ENCODE measurements at regions not wholly inside any gene's neighbourhood (a gene's known extent, or its start where the extent isn't known, plus 50 kb on each side); places are given as distances from the start of the nearest gene placed in this dataset.
"Not testable (repeated sequence)": the region's sequence is repeated elsewhere in the genome, so short reads cannot be mapped to it uniquely, and the experiment has no call there.

- TF ChIP-seq ZFX (IDR thresholded peaks at IDR 0.05; ENCODE audit: borderline replicate concordance) = no peak
- TF ChIP-seq CTCF (IDR thresholded peaks at IDR 0.05) = no peak
- H3K27ac ChIP-seq = no peak overlapping the region
These were observed 54.8 kb upstream of the HMGB1 start for GRCh38 chr13:30520571-30520970.

DNA sequence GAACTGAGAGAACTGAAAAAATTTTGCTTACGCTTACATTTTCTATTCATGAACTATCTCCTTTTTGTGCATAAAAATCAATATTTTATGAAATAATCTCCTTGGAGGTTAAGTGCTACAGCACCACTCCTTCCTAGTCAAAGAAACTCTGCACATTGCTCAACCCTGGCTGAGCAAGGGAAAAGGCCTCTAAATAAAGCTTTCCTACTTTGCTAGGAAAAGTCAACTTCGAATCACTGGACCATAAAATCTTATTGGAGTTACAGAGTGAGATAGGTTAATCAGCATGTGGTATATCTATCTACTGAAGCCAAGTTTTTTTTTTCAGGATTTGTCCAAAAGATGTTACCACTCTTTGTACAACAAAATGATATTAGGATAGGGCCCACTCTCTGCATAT lies 57.5 kb upstream of the HMGB1 start:
- H3K27ac ChIP-seq = no peak overlapping the region
- TF ChIP-seq CTCF (IDR thresholded peaks at IDR 0.05) = no peak
- TF ChIP-seq ZFX (IDR thresholded peaks at IDR 0.05; ENCODE audit: borderline replicate concordance) = no peak

DNA sequence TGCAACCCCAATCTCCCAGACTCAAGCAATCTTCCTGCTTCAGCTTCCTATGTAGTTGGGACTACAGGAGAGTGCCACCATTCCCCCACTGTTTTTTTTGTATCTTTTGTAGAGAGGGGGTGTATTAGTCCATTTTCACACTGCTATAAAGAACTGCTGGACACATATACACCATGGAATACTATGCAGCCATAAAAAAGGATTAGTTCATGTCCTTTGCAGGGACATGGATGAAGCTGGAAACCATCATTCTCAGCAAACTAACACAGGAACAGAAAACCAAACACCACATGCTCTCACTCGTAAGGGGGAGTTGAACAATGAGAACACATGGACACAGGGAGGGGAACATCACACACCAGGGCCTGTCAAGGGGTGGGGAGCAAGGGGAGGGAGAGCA lies 58.1 kb upstream of the HMGB1 start:
- H3K27ac ChIP-seq = not testable (repeated sequence)

GRCh38 chr13:30525212-30525611 lies 59.5 kb upstream of the HMGB1 start:
- H3K27ac ChIP-seq = not testable (repeated sequence)

DNA sequence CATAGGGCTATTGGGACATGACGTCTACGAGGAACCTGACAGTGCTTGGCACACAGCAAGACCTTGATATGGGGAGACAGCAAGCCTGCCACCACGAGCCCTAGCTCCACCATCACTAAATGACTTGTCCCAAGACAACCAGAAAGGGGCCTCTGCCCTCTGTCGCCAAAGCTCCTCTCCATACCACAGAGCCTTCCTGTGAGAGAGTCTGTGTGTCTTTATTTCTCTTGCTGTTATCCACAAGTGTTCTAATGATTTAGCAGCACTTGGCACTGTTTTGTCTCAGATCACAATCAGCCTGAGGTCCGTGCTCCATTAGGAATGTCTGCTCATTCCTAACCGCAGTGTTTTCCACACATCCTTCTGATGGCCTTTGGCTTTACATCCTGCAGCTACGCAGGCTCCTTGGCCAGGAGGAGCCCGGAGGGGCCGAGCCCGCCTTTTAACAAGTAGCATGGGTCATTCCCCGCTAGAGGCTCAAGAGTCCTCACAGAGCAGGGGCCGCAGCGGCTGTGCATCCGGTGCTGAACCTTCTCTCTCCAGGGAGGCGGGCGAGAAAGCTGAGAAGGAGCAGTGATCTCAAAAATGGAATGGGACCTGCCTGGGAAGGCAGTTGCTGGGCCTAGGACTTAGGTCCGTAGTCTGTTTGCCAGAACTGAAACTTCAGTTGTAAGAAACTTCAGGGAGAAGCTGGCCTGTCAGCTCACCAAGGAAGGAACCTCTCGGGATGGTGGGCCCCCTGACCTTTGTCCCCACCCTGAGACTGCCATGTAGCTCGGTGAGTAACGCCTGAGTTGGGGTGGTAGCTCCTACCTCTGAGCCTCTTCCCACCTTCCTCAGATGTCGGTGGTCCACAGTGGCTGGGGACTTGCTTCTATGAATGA lies 61.1 kb upstream of the HMGB1 start:
- H3K27ac ChIP-seq = no peak overlapping the region
- TF ChIP-seq ZFX (IDR thresholded peaks at IDR 0.05; ENCODE audit: borderline replicate concordance) (no peak), CTCF (IDR thresholded peaks at IDR 0.05) (no peak)

DNA sequence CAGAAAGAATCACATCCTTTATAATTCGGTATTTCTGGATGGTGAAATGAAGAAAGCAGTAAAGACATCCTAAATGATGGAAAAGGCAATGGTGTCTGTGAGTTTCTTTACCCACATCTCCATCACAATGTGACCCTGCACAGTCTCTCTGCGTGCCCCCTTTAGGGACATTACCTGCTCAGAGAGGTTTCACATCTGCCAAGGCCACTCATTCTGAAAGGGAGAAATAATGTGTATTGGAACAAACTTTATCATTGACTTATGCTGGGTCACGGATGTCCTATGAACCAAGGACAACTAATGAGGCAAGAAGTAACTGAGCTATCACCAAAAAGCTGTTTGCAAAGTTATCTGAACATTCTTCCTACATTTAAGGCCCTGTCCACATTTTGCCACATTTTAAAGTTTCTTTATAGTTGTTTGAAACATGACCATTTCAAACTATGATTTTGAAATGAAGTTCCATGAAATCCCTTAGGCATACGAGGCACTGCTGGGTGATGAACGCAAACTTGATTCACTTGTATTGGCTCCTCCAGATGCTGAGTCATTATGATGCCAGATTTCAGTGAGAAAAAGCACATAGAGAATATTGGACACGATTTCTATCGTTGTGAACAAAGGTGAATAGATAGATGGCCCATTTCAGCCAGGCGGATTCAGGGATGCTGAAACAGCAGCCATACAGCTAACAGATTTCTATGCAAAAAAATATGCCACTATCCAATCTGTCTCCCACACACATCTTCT lies 63.5 kb upstream of the HMGB1 start:
- no peak overlapping the region for H3K27ac ChIP-seq
- TF ChIP-seq ZFX (IDR thresholded peaks at IDR 0.05; ENCODE audit: borderline replicate concordance) (no peak), CTCF (IDR thresholded peaks at IDR 0.05) (no peak)

DNA sequence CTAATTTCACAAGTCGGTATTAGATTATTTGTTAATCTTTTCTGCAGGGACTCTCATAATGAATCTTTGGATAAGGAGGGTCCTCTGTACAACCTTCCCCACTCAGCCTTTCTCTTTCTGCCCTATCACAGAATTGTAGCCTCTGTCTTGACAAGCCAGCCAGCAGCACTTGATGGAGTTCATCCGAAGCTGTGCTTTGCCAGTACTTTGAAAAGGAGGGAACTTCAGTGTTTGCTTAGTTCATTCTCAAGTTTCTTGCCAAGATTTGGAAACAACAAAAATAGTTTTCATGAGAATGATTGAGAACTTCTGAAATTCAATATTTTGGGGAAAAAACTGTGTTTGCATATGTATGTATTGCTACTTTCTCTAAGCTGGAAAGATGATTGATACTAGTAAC lies 69.3 kb upstream of the HMGB1 start:
- TF ChIP-seq CTCF (IDR thresholded peaks at IDR 0.05) (no peak), ZFX (IDR thresholded peaks at IDR 0.05; ENCODE audit: borderline replicate concordance) (no peak)
- no peak overlapping the region for H3K27ac ChIP-seq

GRCh38 chr13:30545320-30545719 lies 72.4 kb upstream of the USPL1 start:
- no peak overlapping the region for H3K27ac ChIP-seq
- TF ChIP-seq CTCF (IDR thresholded peaks at IDR 0.05) = no peak
- no peak for TF ChIP-seq ZFX (IDR thresholded peaks at IDR 0.05; ENCODE audit: borderline replicate concordance)

GRCh38 chr13:30548046-30548445 lies 69.7 kb upstream of the USPL1 start:
- not testable (repeated sequence) for H3K27ac ChIP-seq
